ENCODE measurements at regions not wholly inside any gene's neighbourhood (a gene's known extent, or its start where the extent isn't known, plus 50 kb on each side); places are given as distances from the start of the nearest gene placed in this dataset.

- TF ChIP-seq CTCF (IDR thresholded peaks at IDR 0.05) (no peak), POLR2AphosphoS5 (IDR thresholded peaks at IDR 0.05; ENCODE audit: insufficient read depth in 1 of 2, low read depth in 1 of 2) (no peak)
Observed at GRCh38 chr9:119701651-119702050, 332.4 kb upstream of the BRINP1 start.
